ENCODE measurements at regions not wholly inside any gene's neighbourhood (a gene's known extent, or its start where the extent isn't known, plus 50 kb on each side); places are given as distances from the start of the nearest gene placed in this dataset.

GRCh38 chr6:138593124-138593877 lies 94.0 kb upstream of the NHSL1 start (continued):
- TF ChIP-seq SOX13 (IDR thresholded peaks at IDR 0.05) (no peak), SOX13 (CRISPR knock-in tag; conservative IDR thresholded peaks at IDR 0.05 in 1 of 2, IDR thresholded peaks at IDR 0.05 in 1 of 2) (peak; percentile 56; a peak in 1 of 4 replicates), ZNF207 (IDR thresholded peaks at IDR 0.05; ENCODE audit: borderline replicate concordance) (no peak), ZSCAN21 (CRISPR knock-in tag; IDR thresholded peaks at IDR 0.05; ENCODE audit: borderline replicate concordance) (no peak), MZF1 (CRISPR knock-in tag; IDR thresholded peaks at IDR 0.05; ENCODE audit: borderline replicate concordance) (no peak), ZNF292 (CRISPR knock-in tag; IDR thresholded peaks at IDR 0.05; ENCODE audit: borderline replicate concordance, low read depth) (peak; percentile 62; the same call in 1 of the 2 replicates), KLF16 (CRISPR knock-in tag; IDR thresholded peaks at IDR 0.05) (peak in 1 of 2 experiments; percentile 71; a peak in 1 of 4 replicates), ZNF567 (CRISPR knock-in tag; IDR thresholded peaks at IDR 0.05; ENCODE audit: borderline replicate concordance) (no peak), ZNF160 (CRISPR knock-in tag; IDR thresholded peaks at IDR 0.05) (no peak), HNRNPK (IDR thresholded peaks at IDR 0.05; ENCODE audit: low read depth, low read length, poor library complexity, severe bottlenecking) (no peak), CBFB (CRISPR knock-in tag; IDR thresholded peaks at IDR 0.05) (no peak), HDAC1 (CRISPR knock-in tag; IDR thresholded peaks at IDR 0.05) (peak; percentile 69), HMGXB4 (CRISPR knock-in tag; IDR thresholded peaks at IDR 0.05; ENCODE audit: borderline replicate concordance in 1 of 2, low read depth in 1 of 2) (peak in 1 of 2 experiments; percentile 52; a peak in 2 of 4 replicates), HMG20A (CRISPR knock-in tag; IDR thresholded peaks at IDR 0.05; ENCODE audit: borderline replicate concordance) (peak; percentile 37; the same call in 1 of the 2 replicates), FOXJ3 (CRISPR knock-in tag; IDR thresholded peaks at IDR 0.05; ENCODE audit: borderline replicate concordance) (0 out of 2 replicates have a peak, but pooled peaks have one; percentile 37), NFE2L1 (CRISPR knock-in tag; IDR thresholded peaks at IDR 0.05; ENCODE audit: borderline replicate concordance) (no peak), ZSCAN12 (CRISPR knock-in tag; IDR thresholded peaks at IDR 0.05) (0 out of 2 replicates have a peak, but pooled peaks have one; percentile 32), ARID2 (CRISPR knock-in tag; IDR thresholded peaks at IDR 0.05; ENCODE audit: borderline replicate concordance) (no peak), CENPX (CRISPR knock-in tag; IDR thresholded peaks at IDR 0.05) (no peak), EP300 (IDR thresholded peaks at IDR 0.05; ENCODE audit: low read depth in 2 of 2, low read length in 2 of 2) (peak in 1 of 2 experiments; percentile 9; a peak in 2 of 4 replicates), EP300 (CRISPR knock-in tag; IDR thresholded peaks at IDR 0.05; ENCODE audit: borderline replicate concordance) (peak; percentile 50; the same call in 1 of the 2 replicates), IKZF1 (IDR thresholded peaks at IDR 0.05) (no peak), ZNF510 (CRISPR knock-in tag; IDR thresholded peaks at IDR 0.05; ENCODE audit: low read depth) (0 out of 2 replicates have a peak, but pooled peaks have one; percentile 10), HBP1 (CRISPR knock-in tag; IDR thresholded peaks at IDR 0.05; ENCODE audit: low read depth) (peak; percentile 93)
- TF ChIP-seq, protein P1, sequence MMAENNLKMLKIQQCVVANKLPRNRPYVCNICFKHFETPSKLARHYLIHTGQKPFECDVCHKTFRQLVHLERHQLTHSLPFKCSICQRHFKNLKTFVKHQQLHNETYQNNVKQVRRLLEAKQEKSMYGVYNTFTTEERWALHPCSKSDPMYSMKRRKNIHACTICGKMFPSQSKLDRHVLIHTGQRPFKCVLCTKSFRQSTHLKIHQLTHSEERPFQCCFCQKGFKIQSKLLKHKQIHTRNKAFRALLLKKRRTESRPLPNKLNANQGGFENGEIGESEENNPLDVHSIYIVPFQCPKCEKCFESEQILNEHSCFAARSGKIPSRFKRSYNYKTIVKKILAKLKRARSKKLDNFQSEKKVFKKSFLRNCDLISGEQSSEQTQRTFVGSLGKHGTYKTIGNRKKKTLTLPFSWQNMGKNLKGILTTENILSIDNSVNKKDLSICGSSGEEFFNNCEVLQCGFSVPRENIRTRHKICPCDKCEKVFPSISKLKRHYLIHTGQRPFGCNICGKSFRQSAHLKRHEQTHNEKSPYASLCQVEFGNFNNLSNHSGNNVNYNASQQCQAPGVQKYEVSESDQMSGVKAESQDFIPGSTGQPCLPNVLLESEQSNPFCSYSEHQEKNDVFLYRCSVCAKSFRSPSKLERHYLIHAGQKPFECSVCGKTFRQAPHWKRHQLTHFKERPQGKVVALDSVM (CRISPR knock-in tag; IDR thresholded peaks at IDR 0.05) = no peak
